HL-60 (cell line): ENCODE measurements at regions not wholly inside any gene's neighbourhood (a gene's known extent, or its start where the extent isn't known, plus 50 kb on each side); places are given as distances from the start of the nearest gene placed in this dataset.

Source experiments
- GABPA ChIP-seq: IDR thresholded peaks from 2 replicates; pipeline ENCODE4 v1.6.1; 2012; ENCODE audit warnings: low read depth
- POLR2AphosphoS5 ChIP-seq: IDR thresholded peaks from 2 replicates; pipeline ENCODE4 v1.6.1; 2012; ENCODE audit warnings: low read depth
- REST ChIP-seq: IDR thresholded peaks from 2 replicates; pipeline ENCODE4 v1.6.1; 2012; ENCODE audit warnings: low read depth; ENCODE audit not compliant: insufficient replicate concordance
- SPI1 ChIP-seq: IDR thresholded peaks from 2 replicates; pipeline ENCODE4 v1.6.1; 2012; ENCODE audit warnings: low read depth, mild to moderate bottlenecking, borderline replicate concordance
- TF ChIP-seq, protein P1 (sequence below): IDR thresholded peaks from one replicate; pipeline ENCODE4 v1.5.1; 2011; ENCODE audit warnings: low read length, control low read depth, inconsistent platforms; ENCODE audit not compliant: insufficient read depth

DNA sequence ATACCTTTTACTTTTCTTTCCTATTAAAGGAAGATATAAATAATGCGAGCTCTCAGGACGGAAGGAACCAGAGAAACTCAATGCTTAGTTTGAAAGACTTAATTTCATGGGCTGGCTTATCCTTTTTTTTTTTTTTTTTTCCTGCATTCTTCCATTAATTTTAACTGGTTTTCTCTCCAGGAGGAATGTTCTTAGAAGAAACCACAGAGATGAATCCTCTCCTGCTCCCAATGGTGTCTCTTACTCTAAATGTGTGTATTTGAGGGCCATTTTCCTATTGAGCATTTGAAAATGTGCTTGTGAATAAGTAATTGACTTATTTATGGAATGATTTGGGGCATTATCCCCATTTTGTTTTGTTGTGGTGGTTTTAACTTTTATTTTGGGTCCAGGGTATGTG, 494.9 kb downstream of the FOXO1 start:
- TF ChIP-seq, protein P1, sequence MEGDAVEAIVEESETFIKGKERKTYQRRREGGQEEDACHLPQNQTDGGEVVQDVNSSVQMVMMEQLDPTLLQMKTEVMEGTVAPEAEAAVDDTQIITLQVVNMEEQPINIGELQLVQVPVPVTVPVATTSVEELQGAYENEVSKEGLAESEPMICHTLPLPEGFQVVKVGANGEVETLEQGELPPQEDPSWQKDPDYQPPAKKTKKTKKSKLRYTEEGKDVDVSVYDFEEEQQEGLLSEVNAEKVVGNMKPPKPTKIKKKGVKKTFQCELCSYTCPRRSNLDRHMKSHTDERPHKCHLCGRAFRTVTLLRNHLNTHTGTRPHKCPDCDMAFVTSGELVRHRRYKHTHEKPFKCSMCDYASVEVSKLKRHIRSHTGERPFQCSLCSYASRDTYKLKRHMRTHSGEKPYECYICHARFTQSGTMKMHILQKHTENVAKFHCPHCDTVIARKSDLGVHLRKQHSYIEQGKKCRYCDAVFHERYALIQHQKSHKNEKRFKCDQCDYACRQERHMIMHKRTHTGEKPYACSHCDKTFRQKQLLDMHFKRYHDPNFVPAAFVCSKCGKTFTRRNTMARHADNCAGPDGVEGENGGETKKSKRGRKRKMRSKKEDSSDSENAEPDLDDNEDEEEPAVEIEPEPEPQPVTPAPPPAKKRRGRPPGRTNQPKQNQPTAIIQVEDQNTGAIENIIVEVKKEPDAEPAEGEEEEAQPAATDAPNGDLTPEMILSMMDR = no peak
- no peak for TF ChIP-seq GABPA
- TF ChIP-seq POLR2AphosphoS5 = no peak
- TF ChIP-seq REST = no peak
- no peak for TF ChIP-seq SPI1
